ENCODE measurements at regions not wholly inside any gene's neighbourhood (a gene's known extent, or its start where the extent isn't known, plus 50 kb on each side); places are given as distances from the start of the nearest gene placed in this dataset.

DNA sequence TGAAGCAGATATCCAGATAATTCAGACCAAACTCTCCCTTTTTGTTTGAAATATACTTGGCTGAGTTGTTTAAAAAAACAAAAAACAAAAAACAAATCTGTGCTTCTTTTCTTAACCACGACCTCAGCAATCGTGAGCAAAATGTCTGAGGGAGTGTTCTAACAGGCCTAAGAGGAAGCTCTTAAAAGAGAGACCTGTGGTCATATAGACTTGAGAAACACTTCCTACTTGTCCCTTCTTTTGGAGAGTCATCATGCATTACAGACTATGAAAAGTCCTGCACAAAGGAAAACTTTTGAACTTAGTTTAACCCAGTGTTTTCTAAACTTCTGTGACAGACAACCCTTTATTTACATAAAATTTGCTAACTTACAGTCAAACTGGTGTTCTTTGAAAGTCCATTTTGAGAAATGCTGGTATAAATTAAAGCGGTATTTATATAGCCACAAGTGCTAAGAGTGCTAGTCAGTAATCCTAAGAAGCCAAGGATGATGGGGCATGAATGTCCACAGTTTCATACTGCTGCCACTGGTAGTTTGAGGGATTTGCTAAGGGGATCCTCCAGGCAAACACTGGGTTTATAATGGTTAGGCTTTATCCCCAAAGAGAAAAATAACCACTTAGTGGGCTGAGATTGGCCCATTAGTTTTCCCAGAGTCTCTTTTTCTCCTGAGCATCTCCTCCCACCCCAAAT lies 199.8 kb downstream of the LRRC70 start:
- no peak for TF ChIP-seq USF1 (IDR thresholded peaks at IDR 0.05)
- TF ChIP-seq REST (IDR thresholded peaks at IDR 0.05; ENCODE audit: low read depth), result no peak
- TF ChIP-seq TCF12 (IDR thresholded peaks at IDR 0.05; ENCODE audit: low read depth), result no peak
- no peak for TF ChIP-seq CREB1 (IDR thresholded peaks at IDR 0.05; ENCODE audit: low read depth)
